ENCODE measurements at regions not wholly inside any gene's neighbourhood (a gene's known extent, or its start where the extent isn't known, plus 50 kb on each side); places are given as distances from the start of the nearest gene placed in this dataset.

GRCh38 chr2:67165523-67165990 lies 231.6 kb upstream of the ETAA1 start:
- TF ChIP-seq POLR2A (IDR thresholded peaks at IDR 0.05; ENCODE audit: low read depth, low read length) (no peak), POLR2AphosphoS5 (IDR thresholded peaks at IDR 0.05; ENCODE audit: insufficient read depth, low read depth, low read length) (no peak), CTCF (IDR thresholded peaks at IDR 0.05; ENCODE audit: extremely low read depth in 1 of 2, insufficient read depth in 1 of 2, low read depth in 1 of 2, low read length in 2 of 2) (no peak), MYC (IDR thresholded peaks at IDR 0.05; ENCODE audit: low read depth, low read length) (no peak), FOS (IDR thresholded peaks at IDR 0.05; ENCODE audit: borderline replicate concordance, insufficient read depth, low read length) (no peak), JUN (IDR thresholded peaks at IDR 0.05; ENCODE audit: borderline replicate concordance, insufficient read depth, insufficient read length, low read depth) (no peak)

Data from endothelial cell of umbilical vein (primary cell).